ENCODE measurements at regions not wholly inside any gene's neighbourhood (a gene's known extent, or its start where the extent isn't known, plus 50 kb on each side); places are given as distances from the start of the nearest gene placed in this dataset.

GRCh38 chrX:64097891-64098290 is 107.6 kb downstream of the AMER1 start:
- Histone ChIP-seq H3K4me3 (ENCODE audit: low read depth, low read length, poor library complexity, severe bottlenecking) (no peak overlapping the region), H3K4me1 (ENCODE audit: insufficient read depth, low read length, poor library complexity, severe bottlenecking) (no peaks in the 10 kb centered on the region), H3K9me3 (ENCODE audit: low read depth, low read length, poor library complexity, severe bottlenecking) (peaks cover 6% of the 10 kb centered on the region), H3K36me3 (ENCODE audit: insufficient read depth, low read length, poor library complexity, severe bottlenecking) (no peaks in the 10 kb centered on the region), H3K27me3 (replicated peaks; ENCODE audit: insufficient read depth, low read depth, low read length, poor library complexity) (no peaks in the 10 kb centered on the region), H3K27ac (ENCODE audit: low read depth, low read length, poor library complexity, severe bottlenecking) (no peak overlapping the region)
- no TSS peak for BruUV-seq (replicated peaks)
- ChIA-PET POLR2A (ENCODE audit: low non-redundant PET) (no interaction called here), CTCF (no interaction called here)
- DNase-seq (ENCODE audit: low spot score) = no peak
- TF ChIP-seq CTCF (conservative IDR thresholded peaks at IDR 0.05; ENCODE audit: low read depth, low read length) = no peak
- intact Hi-C loops (cut with micrococcal nuclease; ENCODE audit: unreplicated experiment) = loop anchor here (10.0 kb wide), 1 partner anchor 1357 kb away; no protein-coding TSS in a partner anchor

- no peaks in the 10 kb centered on the region for H3K4me1 ChIP-seq (ENCODE audit: insufficient read depth, low read length, poor library complexity, severe bottlenecking)
- no peak overlapping the region for H3K27ac ChIP-seq (ENCODE audit: low read depth, low read length, poor library complexity, severe bottlenecking)
- no TSS peak for BruUV-seq (replicated peaks)
- ChIA-PET POLR2A (ENCODE audit: low non-redundant PET) (no interaction called here), CTCF (no interaction called here)
- H3K9me3 ChIP-seq (ENCODE audit: low read depth, low read length, poor library complexity, severe bottlenecking) = no peaks in the 10 kb centered on the region
- no peak overlapping the region for H3K4me3 ChIP-seq (ENCODE audit: low read depth, low read length, poor library complexity, severe bottlenecking)
- H3K27me3 ChIP-seq (replicated peaks; ENCODE audit: insufficient read depth, low read depth, low read length, poor library complexity) = no peaks in the 10 kb centered on the region
- no peaks in the 10 kb centered on the region for H3K36me3 ChIP-seq (ENCODE audit: insufficient read depth, low read length, poor library complexity, severe bottlenecking)
- DNase-seq (ENCODE audit: low spot score) = peak; percentile 2
- intact Hi-C loops (cut with micrococcal nuclease; ENCODE audit: unreplicated experiment) = loop anchor here (10.0 kb wide), 1 partner anchor 1361 kb away; no protein-coding TSS in a partner anchor
- TF ChIP-seq EZH2 (IDR thresholded peaks at IDR 0.05; ENCODE audit: borderline replicate concordance, low read depth, low read length, poor library complexity, severe bottlenecking) (no peak), CTCF (conservative IDR thresholded peaks at IDR 0.05; ENCODE audit: low read depth, low read length) (peak; percentile 35; the same call in 1 of the 2 replicates)
Observed at GRCh38 chrX:64093761-64094160, 111.7 kb downstream of the AMER1 start.
